Ovary (tissue), 3 donors: ENCODE measurements at regions not wholly inside any gene's neighbourhood (a gene's known extent, or its start where the extent isn't known, plus 50 kb on each side); places are given as distances from the start of the nearest gene placed in this dataset.

Source experiments
- POLR2A ChIP-seq: fragments of 450-650 bp; IDR thresholded peaks from one replicate; pipeline ENCODE4 v1.6.1; 2017; ENCODE audit warnings: antibody characterized with exemption, mild to moderate bottlenecking, moderate library complexity
- TF ChIP-seq, protein P1 (sequence below), 3 donors: fragments of 450-650 bp in 2 of 3; fragments of 200-600 bp in 1 of 3; IDR thresholded peaks; one replicate each; pipeline versions ENCODE4 v1.5.1 to v1.8.0; 2016 to 2022; ENCODE audit warnings: antibody characterized with exemption in 3 of 3, mild to moderate bottlenecking in 1 of 3
- donor health status: DM: no; HTN: no; CAD: no.

DNA sequence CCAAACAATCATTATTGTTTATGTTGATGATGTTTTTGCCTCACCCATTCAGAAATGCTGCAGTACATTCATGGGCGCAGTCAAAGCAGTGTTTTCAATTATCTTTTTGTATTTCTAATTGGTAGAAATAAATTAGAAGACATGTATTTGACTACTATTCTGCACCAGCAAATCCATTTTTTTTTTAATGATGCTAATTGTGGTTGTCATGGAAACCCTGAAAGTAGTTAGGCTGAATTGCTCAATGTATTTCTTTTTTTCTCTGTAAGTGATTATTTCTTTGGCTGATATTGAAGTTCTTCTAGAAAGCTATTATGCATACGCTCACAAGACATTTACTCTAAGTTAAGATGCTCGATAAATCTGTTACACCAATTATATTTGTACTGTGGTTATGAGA lies 101.2 kb downstream of the RFC3 start:
- TF ChIP-seq, protein P1, sequence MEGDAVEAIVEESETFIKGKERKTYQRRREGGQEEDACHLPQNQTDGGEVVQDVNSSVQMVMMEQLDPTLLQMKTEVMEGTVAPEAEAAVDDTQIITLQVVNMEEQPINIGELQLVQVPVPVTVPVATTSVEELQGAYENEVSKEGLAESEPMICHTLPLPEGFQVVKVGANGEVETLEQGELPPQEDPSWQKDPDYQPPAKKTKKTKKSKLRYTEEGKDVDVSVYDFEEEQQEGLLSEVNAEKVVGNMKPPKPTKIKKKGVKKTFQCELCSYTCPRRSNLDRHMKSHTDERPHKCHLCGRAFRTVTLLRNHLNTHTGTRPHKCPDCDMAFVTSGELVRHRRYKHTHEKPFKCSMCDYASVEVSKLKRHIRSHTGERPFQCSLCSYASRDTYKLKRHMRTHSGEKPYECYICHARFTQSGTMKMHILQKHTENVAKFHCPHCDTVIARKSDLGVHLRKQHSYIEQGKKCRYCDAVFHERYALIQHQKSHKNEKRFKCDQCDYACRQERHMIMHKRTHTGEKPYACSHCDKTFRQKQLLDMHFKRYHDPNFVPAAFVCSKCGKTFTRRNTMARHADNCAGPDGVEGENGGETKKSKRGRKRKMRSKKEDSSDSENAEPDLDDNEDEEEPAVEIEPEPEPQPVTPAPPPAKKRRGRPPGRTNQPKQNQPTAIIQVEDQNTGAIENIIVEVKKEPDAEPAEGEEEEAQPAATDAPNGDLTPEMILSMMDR (IDR thresholded peaks at IDR 0.05) = no peak
- TF ChIP-seq POLR2A = no peak
